Activated T-cell treated with anti-CD3 and anti-CD28 coated beads for 4 hours (primary cell): ENCODE measurements at regions not wholly inside any gene's neighbourhood (a gene's known extent, or its start where the extent isn't known, plus 50 kb on each side); places are given as distances from the start of the nearest gene placed in this dataset.
"Not testable (repeated sequence)": the region's sequence is repeated elsewhere in the genome, so short reads cannot be mapped to it uniquely, and the experiment has no call there.

Source experiments
- DNase-seq: peaks from one replicate; pipeline ENCODE4 v3.0.0-alpha.2; 2020

GRCh38 chr20:48489656-48490055 lies 338.1 kb downstream of the PREX1 start:
- DNase-seq = no peak

GRCh38 chr20:48489046-48489463 lies 338.7 kb downstream of the PREX1 start:
- no peak for DNase-seq

- not testable (repeated sequence) for DNase-seq
These were observed 339.3 kb downstream of the PREX1 start for GRCh38 chr20:48488334-48489034.

- no peak for DNase-seq
These were observed 341.7 kb downstream of the PREX1 start for GRCh38 chr20:48486065-48486464.

GRCh38 chr20:48485153-48485552 lies 342.6 kb downstream of the PREX1 start:
- DNase-seq = not testable (repeated sequence)

- DNase-seq = no peak
These were observed 344.3 kb downstream of the PREX1 start for GRCh38 chr20:48483334-48484066.

- no peak for DNase-seq
These were observed 345.0 kb downstream of the PREX1 start for GRCh38 chr20:48482790-48483189.

- DNase-seq = no peak
These were observed 347.5 kb downstream of the PREX1 start for GRCh38 chr20:48480216-48480772.

- DNase-seq = no peak
These were observed 348.8 kb downstream of the PREX1 start for GRCh38 chr20:48478806-48479585.

GRCh38 chr20:48478370-48478769 lies 349.4 kb downstream of the PREX1 start:
- DNase-seq = no peak

- no peak for DNase-seq
These were observed 350.9 kb downstream of the PREX1 start for GRCh38 chr20:48476854-48477253.

GRCh38 chr20:48474022-48474421 lies 353.8 kb downstream of the PREX1 start:
- DNase-seq = no peak

GRCh38 chr20:48471759-48472408 lies 355.9 kb downstream of the PREX1 start:
- no peak for DNase-seq

- no peak for DNase-seq
These were observed 356.6 kb downstream of the PREX1 start for GRCh38 chr20:48471176-48471575.

GRCh38 chr20:48470141-48470540 lies 357.7 kb downstream of the PREX1 start:
- no peak for DNase-seq

- DNase-seq = no peak
These were observed 358.8 kb downstream of the PREX1 start for GRCh38 chr20:48469026-48469425.

- DNase-seq = no peak
These were observed 359.2 kb downstream of the PREX1 start for GRCh38 chr20:48468571-48468970.

GRCh38 chr20:48467622-48468021 lies 360.2 kb downstream of the PREX1 start:
- no peak for DNase-seq

- no peak for DNase-seq
These were observed 362.5 kb downstream of the PREX1 start for GRCh38 chr20:48465271-48465670.

GRCh38 chr20:48463916-48464315 lies 363.9 kb downstream of the PREX1 start:
- no peak for DNase-seq

- no peak for DNase-seq
These were observed 364.6 kb downstream of the PREX1 start for GRCh38 chr20:48463096-48463720.

GRCh38 chr20:48461735-48462119 lies 366.1 kb downstream of the PREX1 start:
- no peak for DNase-seq
